SK-N-SH (cell line): ENCODE measurements at regions not wholly inside any gene's neighbourhood (a gene's known extent, or its start where the extent isn't known, plus 50 kb on each side); places are given as distances from the start of the nearest gene placed in this dataset.
A peak's percentile ranks its signal among the peaks of the same experiment; 100 is the strongest.

ENCODE experiments used
- CTCF ChIA-PET: fragments of 300-600, 350-600 bp; formaldehyde crosslinking; extraction: SDS; loops from one replicate; lab custom pipeline; 2021; lab: Yijun Ruan, JAX
- POLR2A ChIA-PET: fragments of 350-600 bp; sonication (Branson Sonifier 250); formaldehyde crosslinking; extraction: SDS; loops from one replicate; lab custom pipeline; 2020; ENCODE audit warnings: antibody characterized with exemption, inconsistent platforms; lab: Yijun Ruan, JAX
- DNase-seq: peaks from one replicate; pipeline ENCODE4 v3.0.0; 2012
- H2AFZ ChIP-seq: fragments of 200-600 bp; sonication (generic); 2 replicates; pipeline ENCODE4 v1.8.1; 2016; ENCODE audit warnings: antibody characterized with exemption, mild to moderate bottlenecking, low read depth
- H3F3A ChIP-seq: fragments of 200-600 bp; sonication (generic); replicated peaks from 2 replicates; pipeline ENCODE3; 2016; ENCODE audit warnings: antibody characterized with exemption, mild to moderate bottlenecking; ENCODE audit not compliant: insufficient read depth
- H3K27ac ChIP-seq, 2 experiments: fragments of 200-500 bp in 1 of 2; fragments of 200-600 bp in 1 of 2; sonication (Bioruptor generic) in 1 of 2; sonication (generic), shearing (Covaris generic) in 1 of 2; 2 replicates each; pipeline versions ENCODE4 v1.5.1 to v1.6.1; 2014 to 2016; ENCODE audit warnings: low read depth in 2 of 2, inconsistent platforms in 1 of 2, low read length in 1 of 2, mild to moderate bottlenecking in 1 of 2, mixed read lengths in 1 of 2
- H3K27me3 ChIP-seq: fragments of 200-600 bp; sonication (generic), shearing (Covaris generic); 2 replicates; pipeline ENCODE4 v1.6.1; 2016; ENCODE audit warnings: mixed run types; ENCODE audit not compliant: insufficient read depth
- H3K36me3 ChIP-seq, 2 experiments: fragments of 200-500 bp in 1 of 2; fragments of 200-600 bp in 1 of 2; sonication (Bioruptor generic) in 1 of 2; sonication (generic) in 1 of 2; replicated peaks in 1 of 2; 2 replicates each; pipeline versions ENCODE3 to v1.5.1; 2014 to 2016; ENCODE audit warnings: low read length in 1 of 2, mild to moderate bottlenecking in 1 of 2; ENCODE audit not compliant: insufficient read depth in 2 of 2, control insufficient read depth in 1 of 2
- H3K4me1 ChIP-seq, 2 experiments: fragments of 200-500 bp in 1 of 2; fragments of 200-600 bp in 1 of 2; sonication (Bioruptor generic) in 1 of 2; sonication (generic), shearing (Covaris generic) in 1 of 2; 2 replicates each; pipeline versions ENCODE4 v1.5.1 to v1.6.1; 2014 to 2016; ENCODE audit warnings: low read depth in 1 of 2, low read length in 1 of 2, mixed run types in 1 of 2; ENCODE audit not compliant: insufficient read depth in 2 of 2, control insufficient read depth in 1 of 2
- H3K4me2 ChIP-seq: fragments of 200-600 bp; sonication (generic), shearing (Covaris generic); 2 replicates; pipeline ENCODE4 v1.6.1; 2017; ENCODE audit warnings: mixed run types
- H3K4me3 ChIP-seq, 2 experiments: fragments of 200-500 bp in 1 of 2; fragments of 200-600 bp in 1 of 2; sonication (Bioruptor generic) in 1 of 2; sonication (generic), shearing (Covaris generic) in 1 of 2; 2 replicates each; pipeline versions ENCODE4 v1.5.1 to v1.8.1; 2014 to 2016; ENCODE audit warnings: low read depth in 2 of 2, inconsistent platforms in 1 of 2, low read length in 1 of 2, mild to moderate bottlenecking in 1 of 2, mixed read lengths in 1 of 2, moderate library complexity in 1 of 2
- H3K79me2 ChIP-seq: fragments of 200-600 bp; sonication (generic); 2 replicates; pipeline ENCODE4 v1.8.1; 2017; ENCODE audit warnings: mild to moderate bottlenecking; ENCODE audit not compliant: insufficient read depth
- H3K9ac ChIP-seq: fragments of 200-600 bp; sonication (generic); 2 replicates; pipeline ENCODE4 v1.6.1; 2017; ENCODE audit warnings: mixed run types
- H3K9me2 ChIP-seq: fragments of 200-600 bp; sonication (generic); 2 replicates; pipeline ENCODE4 v1.6.1; 2017; ENCODE audit warnings: mixed run types
- H3K9me3 ChIP-seq: fragments of 200-600 bp; sonication (generic); 2 replicates; pipeline ENCODE4 v1.6.1; 2017; ENCODE audit warnings: mixed run types, mild to moderate bottlenecking, moderate library complexity
- H4K20me1 ChIP-seq: fragments of 200-600 bp; sonication (generic); 2 replicates; pipeline ENCODE4 v1.6.1; 2017; ENCODE audit warnings: mild to moderate bottlenecking, mixed run types; ENCODE audit not compliant: insufficient read depth
- CTCF ChIP-seq: fragments of 200-600 bp; sonication (generic); IDR thresholded peaks from 2 replicates; pipeline ENCODE4 v1.6.1; 2017; ENCODE audit warnings: antibody characterized with exemption, mild to moderate bottlenecking, moderate library complexity
- FOXJ3 ChIP-seq: sonication (generic); formaldehyde crosslinking; IDR thresholded peaks from 2 replicates; pipeline ENCODE4 v1.5.1; 2020; ENCODE audit warnings: mild to moderate bottlenecking, missing genetic modification reagents
- GABPA ChIP-seq: IDR thresholded peaks from 2 replicates; pipeline ENCODE4 v1.4.0; 2012; ENCODE audit warnings: low read depth, mild to moderate bottlenecking
- JUND ChIP-seq: IDR thresholded peaks from 2 replicates; pipeline ENCODE4 v1.4.0; 2012
- MAX ChIP-seq: IDR thresholded peaks from 2 replicates; pipeline ENCODE4 v1.4.0; 2012; ENCODE audit warnings: low read depth
- MXI1 ChIP-seq: IDR thresholded peaks from 2 replicates; pipeline ENCODE4 v1.6.1; 2012; ENCODE audit warnings: mild to moderate bottlenecking, low read depth, low read length, improper control_type of control experiment
- NRF1 ChIP-seq: IDR thresholded peaks from 2 replicates; pipeline ENCODE4 v1.6.1; 2012; ENCODE audit warnings: low read depth, mild to moderate bottlenecking, low read length
- POLR2AphosphoS5 ChIP-seq: IDR thresholded peaks from 2 replicates; pipeline ENCODE4 v1.6.1; 2012; ENCODE audit warnings: low read depth, low read length
- RAD21 ChIP-seq: IDR thresholded peaks from 2 replicates; pipeline ENCODE4 v1.6.1; 2012; ENCODE audit warnings: mild to moderate bottlenecking, low read length
- RFX5 ChIP-seq: IDR thresholded peaks from 2 replicates; pipeline ENCODE4 v1.6.1; 2012; ENCODE audit warnings: mild to moderate bottlenecking, improper control_type of control experiment, low read length
- SIN3A ChIP-seq: IDR thresholded peaks from 2 replicates; pipeline ENCODE4 v1.6.1; 2012; ENCODE audit warnings: low read depth, mild to moderate bottlenecking, low read length, moderate library complexity, borderline replicate concordance
- TCF12 ChIP-seq: IDR thresholded peaks from 2 replicates; pipeline ENCODE4 v1.4.0; 2012
- TEAD4 ChIP-seq: IDR thresholded peaks from 2 replicates; pipeline ENCODE4 v1.4.0; 2012; ENCODE audit warnings: mild to moderate bottlenecking, borderline replicate concordance; ENCODE audit not compliant: insufficient read depth
- USF1 ChIP-seq: IDR thresholded peaks from 2 replicates; pipeline ENCODE4 v1.4.0; 2012; ENCODE audit warnings: low read depth, borderline replicate concordance
- YY1 ChIP-seq: IDR thresholded peaks from 2 replicates; pipeline ENCODE4 v1.4.0; 2012; ENCODE audit warnings: low read depth, mild to moderate bottlenecking
- WGBS: methylation state at CpG from one replicate; pipeline ENCODE4 v1.1.6; 2017; ENCODE audit warnings: low lambda C conversion rate; 5-methylcytosine and 5-hydroxymethylcytosine counted together
- TF ChIP-seq, protein P1 (sequence below): IDR thresholded peaks from 2 replicates; pipeline ENCODE4 v1.4.0; 2012; ENCODE audit warnings: low read depth, borderline replicate concordance
- TF ChIP-seq, protein P2 (sequence below): fragments of 150-350 bp; IDR thresholded peaks from 2 replicates; pipeline ENCODE4 v1.6.1; 2017; ENCODE audit warnings: antibody characterized with exemption, low read length, low read depth, borderline replicate concordance

DNA sequence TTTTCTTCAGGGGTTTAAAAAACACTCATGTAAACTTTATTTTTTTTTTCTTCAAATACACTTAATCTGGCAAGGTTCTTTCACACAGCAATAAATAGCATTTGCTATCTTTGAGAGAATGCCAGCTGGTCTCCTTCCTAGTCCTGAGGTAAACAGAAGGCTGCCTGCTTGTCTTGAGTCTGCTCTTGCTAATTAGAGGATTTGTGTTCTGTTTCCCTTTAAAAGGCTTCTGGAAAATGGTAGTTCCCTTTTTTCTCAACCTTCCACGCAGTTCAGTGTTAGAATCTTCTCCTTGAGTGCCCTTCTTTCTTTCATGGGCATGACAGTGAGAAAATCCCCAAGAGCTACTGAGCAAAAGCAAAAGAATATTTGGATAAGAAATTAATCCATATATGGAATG is 92.3 kb upstream of the DCN start:
- Histone ChIP-seq H4K20me1 (no peaks in the 10 kb centered on the region), H3K9me3 (no peaks in the 10 kb centered on the region), H3K9ac (no peak overlapping the region), H3K79me2 (no peaks in the 10 kb centered on the region), H3K4me3 (no peak overlapping the region), H3K4me1 (peaks cover 0 to 5% of the 10 kb centered on the region in 2 experiments; a peak in 2 of 4 replicates), H3K36me3 (no peaks in the 10 kb centered on the region), H2AFZ (peak overlapping the region; percentile 36; the same call in 1 of the 2 replicates), H3K9me2 (no peaks in the 10 kb centered on the region), H3K27me3 (no peaks in the 10 kb centered on the region), H3K27ac (peak overlapping the region in 1 of 2 experiments; percentile 78; a peak in 3 of 4 replicates), H3K4me2 (no peak overlapping the region)
- no peak for DNase-seq
- ChIA-PET POLR2A (no interaction called here), CTCF (interaction anchor here (1.6 to 2.1 kb wide), 2 partner anchors 12 to 51 kb away, joined by 7 to 8 read pairs; no protein-coding TSS in a partner anchor)
- no peak for TF ChIP-seq TCF12
- TF ChIP-seq MAX = no peak
- TF ChIP-seq JUND = no peak
- TF ChIP-seq FOXJ3 = no peak
- TF ChIP-seq CTCF = no peak
- TF ChIP-seq NRF1 = no peak
- TF ChIP-seq POLR2AphosphoS5 = no peak
- TF ChIP-seq TEAD4 = no peak
- no peak for TF ChIP-seq GABPA
- no peak for TF ChIP-seq RAD21
- TF ChIP-seq, all 33 proteins: peak for 0
- WGBS = 15% methylated on average over 1 of the region's 1 CpG
- peaks cover 4% of the 10 kb centered on the region for H3F3A ChIP-seq

- Histone ChIP-seq H3K4me2 (no peak overlapping the region), H3K27ac (no peak overlapping the region), H3K4me3 (no peak overlapping the region)
These were observed 90.9 kb upstream of the DCN start for GRCh38 chr12:91273560-91273959.

More at GRCh38 chr12:91273560-91273959, 90.9 kb upstream of the DCN start:
- Histone ChIP-seq H3K36me3 (no peaks in the 10 kb centered on the region), H3K9me2 (no peaks in the 10 kb centered on the region), H3F3A (peaks cover 4% of the 10 kb centered on the region)
- WGBS = 83% methylated on average over 5 of the region's 5 CpGs
- TF ChIP-seq MAX (no peak), TEAD4 (no peak), YY1 (no peak), USF1 (no peak), TCF12 (no peak), POLR2AphosphoS5 (no peak), SIN3A (no peak), MXI1 (no peak), RFX5 (no peak)
- TF ChIP-seq, protein P1, sequence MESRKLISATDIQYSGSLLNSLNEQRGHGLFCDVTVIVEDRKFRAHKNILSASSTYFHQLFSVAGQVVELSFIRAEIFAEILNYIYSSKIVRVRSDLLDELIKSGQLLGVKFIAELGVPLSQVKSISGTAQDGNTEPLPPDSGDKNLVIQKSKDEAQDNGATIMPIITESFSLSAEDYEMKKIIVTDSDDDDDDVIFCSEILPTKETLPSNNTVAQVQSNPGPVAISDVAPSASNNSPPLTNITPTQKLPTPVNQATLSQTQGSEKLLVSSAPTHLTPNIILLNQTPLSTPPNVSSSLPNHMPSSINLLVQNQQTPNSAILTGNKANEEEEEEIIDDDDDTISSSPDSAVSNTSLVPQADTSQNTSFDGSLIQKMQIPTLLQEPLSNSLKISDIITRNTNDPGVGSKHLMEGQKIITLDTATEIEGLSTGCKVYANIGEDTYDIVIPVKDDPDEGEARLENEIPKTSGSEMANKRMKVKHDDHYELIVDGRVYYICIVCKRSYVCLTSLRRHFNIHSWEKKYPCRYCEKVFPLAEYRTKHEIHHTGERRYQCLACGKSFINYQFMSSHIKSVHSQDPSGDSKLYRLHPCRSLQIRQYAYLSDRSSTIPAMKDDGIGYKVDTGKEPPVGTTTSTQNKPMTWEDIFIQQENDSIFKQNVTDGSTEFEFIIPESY = no peak
- TF ChIP-seq, protein P2, sequence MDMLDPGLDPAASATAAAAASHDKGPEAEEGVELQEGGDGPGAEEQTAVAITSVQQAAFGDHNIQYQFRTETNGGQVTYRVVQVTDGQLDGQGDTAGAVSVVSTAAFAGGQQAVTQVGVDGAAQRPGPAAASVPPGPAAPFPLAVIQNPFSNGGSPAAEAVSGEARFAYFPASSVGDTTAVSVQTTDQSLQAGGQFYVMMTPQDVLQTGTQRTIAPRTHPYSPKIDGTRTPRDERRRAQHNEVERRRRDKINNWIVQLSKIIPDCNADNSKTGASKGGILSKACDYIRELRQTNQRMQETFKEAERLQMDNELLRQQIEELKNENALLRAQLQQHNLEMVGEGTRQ = no peak
- TF ChIP-seq, all 33 proteins: peak for 0
- H3K9ac ChIP-seq = no peak overlapping the region
- no peaks in the 10 kb centered on the region for H3K9me3 ChIP-seq
- H3K27me3 ChIP-seq = no peaks in the 10 kb centered on the region
- no peaks in the 10 kb centered on the region for H3K79me2 ChIP-seq
- CTCF ChIA-PET = interaction anchor here (2.1 kb wide), 1 partner anchor 14 kb away, joined by 7 read pairs; no protein-coding TSS in a partner anchor
- no peak overlapping the region for H2AFZ ChIP-seq
- H3K4me1 ChIP-seq = peaks cover 0 to 5% of the 10 kb centered on the region in 2 experiments; a peak in 2 of 4 replicates
- no peak for DNase-seq
- POLR2A ChIA-PET = no interaction called here
- H4K20me1 ChIP-seq = no peaks in the 10 kb centered on the region
